ENCODE measurements at regions not wholly inside any gene's neighbourhood (a gene's known extent, or its start where the extent isn't known, plus 50 kb on each side); places are given as distances from the start of the nearest gene placed in this dataset.

DNA sequence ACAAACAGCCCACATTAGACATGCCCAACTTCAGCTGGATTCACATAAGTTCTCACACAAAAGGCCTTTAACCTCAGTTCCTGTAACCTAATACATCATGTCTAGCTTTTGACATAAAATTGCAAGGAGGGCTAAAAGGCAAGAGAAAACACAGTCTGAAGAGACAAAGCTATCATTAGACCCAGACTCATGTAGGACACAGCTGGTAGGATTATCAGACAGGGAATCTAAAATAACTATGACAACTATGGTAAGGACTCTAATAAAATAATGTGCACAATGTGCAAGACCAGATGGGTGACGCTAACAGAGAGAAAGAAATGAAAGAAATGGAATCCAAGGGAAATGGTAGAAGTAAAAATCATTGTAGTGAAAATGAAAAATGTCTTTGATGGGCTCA lies 643.2 kb upstream of the RAB6C start:
- Mint-ChIP-seq H3K36me3 (ENCODE audit: insufficient read depth, unreplicated experiment) (no peaks in the 10 kb centered on the region), H3K9me3 (ENCODE audit: unreplicated experiment) (peaks cover 16% of the 10 kb centered on the region), H3K4me3 (ENCODE audit: unreplicated experiment) (no peak overlapping the region), H3K4me1 (ENCODE audit: low read depth, unreplicated experiment) (no peaks in the 10 kb centered on the region), H3K27ac (ENCODE audit: unreplicated experiment) (no peak overlapping the region), H3K27me3 (ENCODE audit: insufficient read depth, unreplicated experiment) (peaks cover 4% of the 10 kb centered on the region)
- BruUV-seq (replicated peaks), result no TSS peak
- no peaks in the 10 kb centered on the region for H3K36me3 ChIP-seq (ENCODE audit: control insufficient read depth, insufficient read depth, low read length)
- no peak for DNase-seq
- ChIA-PET CTCF (no interaction called here), POLR2A (no interaction called here)
- no peak overlapping the region for H3K4me3 ChIP-seq (ENCODE audit: low read depth, low read length)
- TF ChIP-seq, protein P1, sequence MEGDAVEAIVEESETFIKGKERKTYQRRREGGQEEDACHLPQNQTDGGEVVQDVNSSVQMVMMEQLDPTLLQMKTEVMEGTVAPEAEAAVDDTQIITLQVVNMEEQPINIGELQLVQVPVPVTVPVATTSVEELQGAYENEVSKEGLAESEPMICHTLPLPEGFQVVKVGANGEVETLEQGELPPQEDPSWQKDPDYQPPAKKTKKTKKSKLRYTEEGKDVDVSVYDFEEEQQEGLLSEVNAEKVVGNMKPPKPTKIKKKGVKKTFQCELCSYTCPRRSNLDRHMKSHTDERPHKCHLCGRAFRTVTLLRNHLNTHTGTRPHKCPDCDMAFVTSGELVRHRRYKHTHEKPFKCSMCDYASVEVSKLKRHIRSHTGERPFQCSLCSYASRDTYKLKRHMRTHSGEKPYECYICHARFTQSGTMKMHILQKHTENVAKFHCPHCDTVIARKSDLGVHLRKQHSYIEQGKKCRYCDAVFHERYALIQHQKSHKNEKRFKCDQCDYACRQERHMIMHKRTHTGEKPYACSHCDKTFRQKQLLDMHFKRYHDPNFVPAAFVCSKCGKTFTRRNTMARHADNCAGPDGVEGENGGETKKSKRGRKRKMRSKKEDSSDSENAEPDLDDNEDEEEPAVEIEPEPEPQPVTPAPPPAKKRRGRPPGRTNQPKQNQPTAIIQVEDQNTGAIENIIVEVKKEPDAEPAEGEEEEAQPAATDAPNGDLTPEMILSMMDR (IDR thresholded peaks at IDR 0.05; ENCODE audit: insufficient read depth in 1 of 2, low read depth in 1 of 2, low read length in 1 of 2, severe bottlenecking in 1 of 2, unreplicated experiment in 1 of 2), result no peak
- no peaks in the 10 kb centered on the region for H3K27me3 ChIP-seq (replicated peaks; ENCODE audit: control insufficient read depth, insufficient read depth, low read length)
- H3K9me3 ChIP-seq, result peaks cover 4% of the 10 kb centered on the region; the same call in 1 of the 2 replicates
- intact Hi-C loops (cut with micrococcal nuclease; ENCODE audit: unreplicated experiment), result no loop called here
- H3K4me1 ChIP-seq, result no peaks in the 10 kb centered on the region

DNA sequence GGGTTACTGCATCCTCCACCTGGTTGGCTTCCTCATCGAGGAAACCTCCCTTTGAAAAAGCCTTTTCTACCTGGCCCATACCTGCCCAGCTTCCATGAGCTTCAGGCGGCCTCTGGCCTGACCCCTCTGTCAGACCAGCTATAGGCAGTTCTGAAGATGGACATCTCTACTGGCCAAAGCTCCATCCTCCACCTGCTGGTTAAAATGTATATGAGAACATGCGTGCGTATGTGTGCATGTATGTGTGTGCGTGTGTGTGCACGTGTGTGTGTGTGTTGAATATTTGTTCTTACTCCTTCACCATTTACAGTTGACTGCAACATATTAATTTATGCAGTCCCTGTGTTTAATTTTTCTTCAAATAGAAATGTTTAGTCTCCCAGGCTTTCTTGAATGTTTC lies 642.4 kb upstream of the RAB6C start:
- CTCF ChIA-PET, result no interaction called here
- Mint-ChIP-seq H3K9me3 (ENCODE audit: unreplicated experiment) (peaks cover 17% of the 10 kb centered on the region), H3K27ac (ENCODE audit: unreplicated experiment) (no peak overlapping the region), H3K27me3 (ENCODE audit: insufficient read depth, unreplicated experiment) (peaks cover 4% of the 10 kb centered on the region), H3K4me3 (ENCODE audit: unreplicated experiment) (no peak overlapping the region), H3K36me3 (ENCODE audit: insufficient read depth, unreplicated experiment) (no peaks in the 10 kb centered on the region), H3K4me1 (ENCODE audit: low read depth, unreplicated experiment) (no peaks in the 10 kb centered on the region)
- BruUV-seq (replicated peaks), result no TSS peak
- H3K9me3 ChIP-seq, result peaks cover 4% of the 10 kb centered on the region; the same call in 1 of the 2 replicates
- no peaks in the 10 kb centered on the region for H3K27me3 ChIP-seq (replicated peaks; ENCODE audit: control insufficient read depth, insufficient read depth, low read length)
- no peak overlapping the region for H3K4me3 ChIP-seq (ENCODE audit: low read depth, low read length)
- no peaks in the 10 kb centered on the region for H3K36me3 ChIP-seq (ENCODE audit: control insufficient read depth, insufficient read depth, low read length)
- H3K4me1 ChIP-seq, result no peaks in the 10 kb centered on the region
- TF ChIP-seq, protein P1 (IDR thresholded peaks at IDR 0.05; ENCODE audit: insufficient read depth in 1 of 2, low read depth in 1 of 2, low read length in 1 of 2, severe bottlenecking in 1 of 2, unreplicated experiment in 1 of 2), result peak in 1 of 2 experiments; percentile 5
- POLR2A ChIA-PET, result no interaction called here
- peak in 1 of 2 experiments; percentile 13 for DNase-seq
- intact Hi-C loops (cut with micrococcal nuclease; ENCODE audit: unreplicated experiment), result no loop called here

DNA sequence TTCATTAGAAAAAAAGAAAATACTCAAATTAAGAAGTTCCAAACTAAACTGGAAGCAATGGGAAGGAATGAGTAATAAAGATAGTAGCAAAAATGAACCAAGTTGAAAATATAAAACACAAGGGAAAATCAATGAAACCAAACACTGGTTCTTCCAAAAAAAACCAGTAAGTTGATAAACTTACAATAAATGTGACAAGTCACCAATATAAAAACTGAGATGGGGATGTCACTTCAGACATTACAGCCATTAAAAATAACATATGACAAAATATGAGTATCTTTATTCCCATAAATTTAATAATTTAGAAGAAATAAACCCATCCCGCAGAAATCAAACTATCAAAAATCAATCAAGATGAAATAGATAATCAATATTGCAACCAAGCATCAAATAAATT lies 633.9 kb upstream of the RAB6C start:
- H3K36me3 Mint-ChIP-seq (ENCODE audit: insufficient read depth, unreplicated experiment), result no peaks in the 10 kb centered on the region
- H3K27me3 Mint-ChIP-seq (ENCODE audit: insufficient read depth, unreplicated experiment), result peaks cover 26% of the 10 kb centered on the region
- peaks cover 7% of the 10 kb centered on the region for H3K9me3 Mint-ChIP-seq (ENCODE audit: unreplicated experiment)
- Histone ChIP-seq H3K9me3 (peaks cover 4% of the 10 kb centered on the region; the same call in 1 of the 2 replicates), H3K4me1 (no peaks in the 10 kb centered on the region), H3K36me3 (ENCODE audit: control insufficient read depth, insufficient read depth, low read length) (no peaks in the 10 kb centered on the region), H3K27me3 (replicated peaks; ENCODE audit: control insufficient read depth, insufficient read depth, low read length) (no peaks in the 10 kb centered on the region; the same call in 1 of the 2 replicates), H3K4me3 (ENCODE audit: low read depth, low read length) (no peak overlapping the region)
- H3K4me1 Mint-ChIP-seq (ENCODE audit: low read depth, unreplicated experiment), result no peaks in the 10 kb centered on the region
- no peak for DNase-seq
- ChIA-PET CTCF (no interaction called here), POLR2A (no interaction called here)
- no peak overlapping the region for H3K27ac Mint-ChIP-seq (ENCODE audit: unreplicated experiment)
- no TSS peak for BruUV-seq (replicated peaks)
- H3K4me3 Mint-ChIP-seq (ENCODE audit: unreplicated experiment), result no peak overlapping the region
- TF ChIP-seq, protein P1 (IDR thresholded peaks at IDR 0.05; ENCODE audit: insufficient read depth in 1 of 2, low read depth in 1 of 2, low read length in 1 of 2, severe bottlenecking in 1 of 2, unreplicated experiment in 1 of 2), result no peak
- intact Hi-C loops (cut with micrococcal nuclease; ENCODE audit: unreplicated experiment), result no loop called here

Data from Caco-2 (cell line).